Colonic mucosa (tissue), 4 donors: ENCODE measurements at regions not wholly inside any gene's neighbourhood (a gene's known extent, or its start where the extent isn't known, plus 50 kb on each side); places are given as distances from the start of the nearest gene placed in this dataset.

Experiments used
- DNase-seq: peaks from one replicate; pipeline ENCODE4 v3.0.0-alpha.2; 2020
- H3K27ac ChIP-seq: fragments of 200-600 bp; one replicate; pipeline ENCODE4 v1.8.0; 2021
- H3K27me3 ChIP-seq: fragments of 200-600 bp; one replicate; pipeline ENCODE4 v1.8.0; 2021
- H3K36me3 ChIP-seq: fragments of 200-600 bp; one replicate; pipeline ENCODE4 v1.8.0; 2021
- H3K4me1 ChIP-seq: fragments of 200-600 bp; one replicate; pipeline ENCODE4 v1.8.0; 2021; ENCODE audit warnings: mild to moderate bottlenecking
- H3K4me3 ChIP-seq: fragments of 200-600 bp; one replicate; pipeline ENCODE4 v1.8.0; 2021
- H3K9ac ChIP-seq, 2 donors: one replicate each; pipeline ENCODE4 v1.7.0; 2013; ENCODE audit warnings: control low read depth in 2 of 2, low read depth in 2 of 2, low read length in 2 of 2
- H3K9me3 ChIP-seq: fragments of 200-600 bp; one replicate; pipeline ENCODE4 v1.8.0; 2021
- intact Hi-C: fragments of 100-400 bp; cut with DNase I; formaldehyde crosslinking; loops from one replicate; pipeline ENCODE4 v1.14.1; 2022
- TF ChIP-seq, protein P1 (sequence below): fragments of 200-600 bp; IDR thresholded peaks from one replicate; pipeline ENCODE4 v1.8.0; 2022; ENCODE audit warnings: antibody characterized with exemption, mild to moderate bottlenecking
- donor health status: healthy.
- donor health status: DM: no; HTN: no; CAD: no.
- donor health status: DM: no; HTN: no; CAD: no.

DNA sequence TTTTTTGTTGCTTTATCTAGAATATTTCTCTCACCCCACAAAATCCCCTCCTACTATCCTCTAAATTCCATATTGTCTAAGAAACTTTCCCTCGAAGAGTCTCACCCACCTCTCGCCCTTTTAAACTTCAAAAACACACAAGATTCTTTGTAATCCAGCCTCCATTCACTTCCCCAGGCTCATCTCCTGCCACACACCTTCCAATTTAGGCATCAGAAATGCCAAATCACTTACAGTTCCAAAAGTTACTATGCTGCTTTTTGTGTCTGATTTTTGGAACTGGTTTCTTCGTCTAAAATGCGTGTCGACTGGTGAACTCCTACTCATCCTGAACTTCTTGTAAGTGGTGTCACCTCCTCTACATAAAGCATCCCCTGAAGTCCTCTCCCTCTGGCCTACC lies 482.4 kb upstream of the CAMK1G start:
- no peak overlapping the region for H3K4me3 ChIP-seq
- H3K4me1 ChIP-seq: no peaks in the 10 kb centered on the region
- H3K9me3 ChIP-seq: no peaks in the 10 kb centered on the region
- intact Hi-C loops: no loop called here
- H3K27ac ChIP-seq: no peak overlapping the region
- no peaks in the 10 kb centered on the region for H3K36me3 ChIP-seq
- TF ChIP-seq, protein P1, sequence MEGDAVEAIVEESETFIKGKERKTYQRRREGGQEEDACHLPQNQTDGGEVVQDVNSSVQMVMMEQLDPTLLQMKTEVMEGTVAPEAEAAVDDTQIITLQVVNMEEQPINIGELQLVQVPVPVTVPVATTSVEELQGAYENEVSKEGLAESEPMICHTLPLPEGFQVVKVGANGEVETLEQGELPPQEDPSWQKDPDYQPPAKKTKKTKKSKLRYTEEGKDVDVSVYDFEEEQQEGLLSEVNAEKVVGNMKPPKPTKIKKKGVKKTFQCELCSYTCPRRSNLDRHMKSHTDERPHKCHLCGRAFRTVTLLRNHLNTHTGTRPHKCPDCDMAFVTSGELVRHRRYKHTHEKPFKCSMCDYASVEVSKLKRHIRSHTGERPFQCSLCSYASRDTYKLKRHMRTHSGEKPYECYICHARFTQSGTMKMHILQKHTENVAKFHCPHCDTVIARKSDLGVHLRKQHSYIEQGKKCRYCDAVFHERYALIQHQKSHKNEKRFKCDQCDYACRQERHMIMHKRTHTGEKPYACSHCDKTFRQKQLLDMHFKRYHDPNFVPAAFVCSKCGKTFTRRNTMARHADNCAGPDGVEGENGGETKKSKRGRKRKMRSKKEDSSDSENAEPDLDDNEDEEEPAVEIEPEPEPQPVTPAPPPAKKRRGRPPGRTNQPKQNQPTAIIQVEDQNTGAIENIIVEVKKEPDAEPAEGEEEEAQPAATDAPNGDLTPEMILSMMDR: no peak
- no peak for DNase-seq
- no peak overlapping the region for H3K9ac ChIP-seq
- H3K27me3 ChIP-seq: no peaks in the 10 kb centered on the region

DNA sequence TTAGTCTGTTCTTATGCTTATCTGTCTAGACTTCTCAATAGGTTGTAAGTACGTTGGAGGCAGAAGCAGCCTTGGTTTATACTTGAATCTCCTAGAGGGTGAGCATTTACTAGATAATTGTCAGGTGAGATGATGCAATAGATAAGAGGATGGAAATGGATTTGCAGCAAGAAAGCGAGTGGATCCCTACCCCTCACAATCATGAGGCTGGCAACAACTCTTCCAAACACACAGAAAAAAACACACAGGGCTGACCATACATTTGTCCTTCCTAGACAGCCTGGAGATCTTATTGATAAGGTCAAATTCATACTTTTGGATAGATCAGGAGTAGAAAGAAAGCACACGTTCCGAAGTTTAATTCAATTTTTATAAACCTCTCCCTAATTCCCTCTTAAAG lies 481.4 kb upstream of the CAMK1G start:
- Histone ChIP-seq H3K27ac (no peak overlapping the region), H3K9me3 (no peaks in the 10 kb centered on the region), H3K9ac (no peak overlapping the region), H3K27me3 (no peaks in the 10 kb centered on the region), H3K4me3 (no peak overlapping the region), H3K4me1 (no peaks in the 10 kb centered on the region), H3K36me3 (no peaks in the 10 kb centered on the region)
- intact Hi-C loops: no loop called here
- no peak for DNase-seq
- TF ChIP-seq, protein P1: no peak

DNA sequence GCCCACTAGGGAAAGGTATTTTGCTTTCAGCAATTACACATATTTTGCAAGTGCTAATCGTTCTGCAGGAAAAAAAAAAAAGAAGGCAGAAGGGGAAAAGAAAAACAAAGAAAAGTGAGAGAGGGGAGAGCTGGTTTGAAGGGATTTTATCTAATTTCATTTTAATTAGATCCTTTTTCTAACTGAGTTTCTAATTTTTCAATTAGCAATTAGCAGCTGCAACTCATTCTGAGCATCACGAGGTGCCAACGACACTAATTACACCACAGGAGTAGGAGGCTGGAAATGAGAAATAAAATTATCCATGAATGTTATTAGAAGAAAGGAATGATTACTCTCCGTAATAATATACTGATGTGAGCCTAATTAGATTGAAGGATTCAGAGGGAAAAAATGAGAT lies 481.0 kb upstream of the CAMK1G start:
- no peak overlapping the region for H3K27ac ChIP-seq
- no peaks in the 10 kb centered on the region for H3K36me3 ChIP-seq
- TF ChIP-seq, protein P1: no peak
- no peaks in the 10 kb centered on the region for H3K27me3 ChIP-seq
- no peak for DNase-seq
- no peaks in the 10 kb centered on the region for H3K9me3 ChIP-seq
- H3K4me3 ChIP-seq: no peak overlapping the region
- H3K9ac ChIP-seq: no peak overlapping the region
- intact Hi-C loops: no loop called here
- no peaks in the 10 kb centered on the region for H3K4me1 ChIP-seq

DNA sequence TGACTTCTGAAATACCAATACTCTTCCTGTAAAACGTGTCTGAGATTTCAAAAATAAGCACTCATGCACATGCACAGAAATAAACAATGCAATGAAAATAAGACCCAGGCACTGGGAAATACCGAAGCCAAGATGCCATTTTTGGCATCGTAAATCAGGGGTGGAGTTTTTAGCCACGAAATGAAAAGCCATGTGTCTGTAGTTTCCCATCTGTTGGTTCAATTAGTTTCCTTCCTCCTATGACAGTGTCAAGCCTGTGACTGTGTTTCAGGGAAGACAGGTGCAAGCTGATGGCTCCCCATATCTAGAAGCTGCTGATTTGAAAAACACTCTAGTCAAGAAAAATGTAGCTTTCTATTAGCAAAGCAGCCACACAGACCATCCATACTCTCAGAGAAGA lies 480.4 kb upstream of the CAMK1G start:
- intact Hi-C loops: no loop called here
- H3K9me3 ChIP-seq: no peaks in the 10 kb centered on the region
- H3K4me3 ChIP-seq: no peak overlapping the region
- no peak for DNase-seq
- TF ChIP-seq, protein P1: no peak
- H3K4me1 ChIP-seq: no peaks in the 10 kb centered on the region
- no peaks in the 10 kb centered on the region for H3K27me3 ChIP-seq
- no peaks in the 10 kb centered on the region for H3K36me3 ChIP-seq
- H3K27ac ChIP-seq: no peak overlapping the region
- H3K9ac ChIP-seq: no peak overlapping the region

DNA sequence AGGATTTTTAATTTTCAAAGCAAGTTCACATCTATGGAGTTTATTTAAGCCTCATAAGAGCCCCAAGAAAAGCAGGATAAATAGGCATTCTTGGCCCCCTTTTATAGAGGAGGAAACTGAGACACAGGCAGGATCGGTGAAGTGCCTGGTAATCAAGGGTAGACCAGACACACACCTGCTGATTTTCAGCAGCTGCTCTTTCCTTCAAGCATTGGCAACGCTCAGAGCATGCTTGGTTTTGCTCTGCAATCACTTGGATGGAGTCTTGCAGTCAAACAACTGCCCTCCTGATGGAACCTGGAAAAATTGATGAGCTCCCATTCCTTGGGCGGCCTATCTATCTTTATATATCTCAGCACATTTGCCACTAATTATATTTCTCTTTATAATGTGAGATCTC lies 478.9 kb upstream of the CAMK1G start:
- Histone ChIP-seq H3K9me3 (no peaks in the 10 kb centered on the region), H3K4me1 (no peaks in the 10 kb centered on the region), H3K9ac (no peak overlapping the region), H3K27me3 (no peaks in the 10 kb centered on the region), H3K36me3 (no peaks in the 10 kb centered on the region), H3K27ac (no peak overlapping the region), H3K4me3 (no peak overlapping the region)
- DNase-seq: no peak
- intact Hi-C loops: no loop called here
- TF ChIP-seq, protein P1: no peak

DNA sequence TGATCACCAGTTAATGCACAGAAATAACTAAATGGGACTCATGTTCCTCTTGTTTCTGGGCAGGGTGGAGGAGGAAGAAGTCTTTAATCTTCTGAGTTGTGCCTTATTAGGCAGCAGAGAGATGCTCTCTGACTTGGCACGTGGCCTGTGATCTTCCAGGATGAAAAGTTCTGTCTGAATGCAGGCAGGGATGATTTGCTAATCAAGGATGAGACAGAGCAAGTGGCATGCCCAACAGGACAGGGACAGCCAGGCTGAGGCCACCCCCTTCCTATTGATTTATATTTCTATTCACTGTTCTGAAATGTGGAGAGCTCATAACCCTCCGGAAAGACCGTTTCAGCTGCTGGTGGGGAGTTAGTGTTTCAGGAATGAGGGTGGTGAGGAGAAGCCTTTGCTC lies 477.8 kb upstream of the CAMK1G start:
- intact Hi-C loops: no loop called here
- no peaks in the 10 kb centered on the region for H3K9me3 ChIP-seq
- H3K4me3 ChIP-seq: no peak overlapping the region
- H3K9ac ChIP-seq: no peak overlapping the region
- H3K4me1 ChIP-seq: no peaks in the 10 kb centered on the region
- H3K27ac ChIP-seq: no peak overlapping the region
- TF ChIP-seq, protein P1: no peak
- no peaks in the 10 kb centered on the region for H3K27me3 ChIP-seq
- H3K36me3 ChIP-seq: no peaks in the 10 kb centered on the region
- DNase-seq: no peak
